ENCODE measurements at regions not wholly inside any gene's neighbourhood (a gene's known extent, or its start where the extent isn't known, plus 50 kb on each side); places are given as distances from the start of the nearest gene placed in this dataset.

- Histone ChIP-seq H3K4me1 (ENCODE audit: low read length) (no peaks in the 10 kb centered on the region), H3K4me2 (ENCODE audit: low read depth, low read length) (no peak overlapping the region), H3K36me3 (replicated peaks; ENCODE audit: insufficient read depth, low read length) (no peaks in the 10 kb centered on the region), H3F3A (ENCODE audit: insufficient read depth, low read length) (no peaks in the 10 kb centered on the region), H3K9me2 (replicated peaks; ENCODE audit: insufficient read depth, low read length) (no peaks in the 10 kb centered on the region), H3K27ac (ENCODE audit: low read length) (no peak overlapping the region), H3K4me3 (ENCODE audit: low read length) (no peak overlapping the region), H3K9me3 (replicated peaks; ENCODE audit: insufficient read depth, low read length) (no peaks in the 10 kb centered on the region), H3K79me2 (ENCODE audit: low read length) (no peaks in the 10 kb centered on the region), H2AFZ (ENCODE audit: low read length) (no peak overlapping the region), H4K20me1 (ENCODE audit: insufficient read depth, low read length) (no peaks in the 10 kb centered on the region), H3K27me3 (replicated peaks; ENCODE audit: insufficient read depth, low read length) (no peaks in the 10 kb centered on the region), H3K9ac (ENCODE audit: low read length) (no peak overlapping the region)
- DNase-seq = no peak
- no peak for TF ChIP-seq EZH2 (optimal IDR thresholded peaks at IDR 0.05; ENCODE audit: low read depth, low read length)
- no peak for TF ChIP-seq CTCF (IDR thresholded peaks at IDR 0.05; ENCODE audit: low read length)
- TF ChIP-seq EZH2phosphoT487 (IDR thresholded peaks at IDR 0.05; ENCODE audit: low read length) = no peak
Observed at GRCh38 chr5:75922480-75922879, 160.7 kb upstream of the SV2C start.

GRCh38 chr5:75921011-75921410, 162.2 kb upstream of the SV2C start:
- no peaks in the 10 kb centered on the region for H4K20me1 ChIP-seq (ENCODE audit: insufficient read depth, low read length)
- no peaks in the 10 kb centered on the region for H3F3A ChIP-seq (ENCODE audit: insufficient read depth, low read length)
- TF ChIP-seq EZH2 (optimal IDR thresholded peaks at IDR 0.05; ENCODE audit: low read depth, low read length) (no peak), CTCF (IDR thresholded peaks at IDR 0.05; ENCODE audit: low read length) (no peak), EZH2phosphoT487 (IDR thresholded peaks at IDR 0.05; ENCODE audit: low read length) (no peak)

GRCh38 chr5:75916144-75916543, 167.0 kb upstream of the SV2C start:
- H3F3A ChIP-seq (ENCODE audit: insufficient read depth, low read length) = no peaks in the 10 kb centered on the region
- no peak overlapping the region for H3K9ac ChIP-seq (ENCODE audit: low read length)
- no peak overlapping the region for H3K4me2 ChIP-seq (ENCODE audit: low read depth, low read length)
- DNase-seq = no peak
- H3K27me3 ChIP-seq (replicated peaks; ENCODE audit: insufficient read depth, low read length) = no peaks in the 10 kb centered on the region
- no peaks in the 10 kb centered on the region for H4K20me1 ChIP-seq (ENCODE audit: insufficient read depth, low read length)
- no peak overlapping the region for H3K27ac ChIP-seq (ENCODE audit: low read length)
- H3K9me3 ChIP-seq (replicated peaks; ENCODE audit: insufficient read depth, low read length) = no peaks in the 10 kb centered on the region
- no peaks in the 10 kb centered on the region for H3K9me2 ChIP-seq (replicated peaks; ENCODE audit: insufficient read depth, low read length)
- no peaks in the 10 kb centered on the region for H3K36me3 ChIP-seq (replicated peaks; ENCODE audit: insufficient read depth, low read length)
- H3K4me1 ChIP-seq (ENCODE audit: low read length) = no peaks in the 10 kb centered on the region
- H3K79me2 ChIP-seq (ENCODE audit: low read length) = no peaks in the 10 kb centered on the region
- TF ChIP-seq EZH2 (optimal IDR thresholded peaks at IDR 0.05; ENCODE audit: low read depth, low read length) (no peak), CTCF (IDR thresholded peaks at IDR 0.05; ENCODE audit: low read length) (no peak), EZH2phosphoT487 (IDR thresholded peaks at IDR 0.05; ENCODE audit: low read length) (no peak)
- no peak overlapping the region for H3K4me3 ChIP-seq (ENCODE audit: low read length)
- H2AFZ ChIP-seq (ENCODE audit: low read length) = no peak overlapping the region

More at GRCh38 chr5:75921011-75921410, 162.2 kb upstream of the SV2C start:
- DNase-seq = no peak
- no peaks in the 10 kb centered on the region for H3K79me2 ChIP-seq (ENCODE audit: low read length)
- H3K27ac ChIP-seq (ENCODE audit: low read length) = no peak overlapping the region
- H3K4me2 ChIP-seq (ENCODE audit: low read depth, low read length) = no peak overlapping the region
- no peak overlapping the region for H3K4me3 ChIP-seq (ENCODE audit: low read length)
- no peaks in the 10 kb centered on the region for H3K9me3 ChIP-seq (replicated peaks; ENCODE audit: insufficient read depth, low read length)
- H3K36me3 ChIP-seq (replicated peaks; ENCODE audit: insufficient read depth, low read length) = no peaks in the 10 kb centered on the region
- H3K9me2 ChIP-seq (replicated peaks; ENCODE audit: insufficient read depth, low read length) = no peaks in the 10 kb centered on the region
- no peaks in the 10 kb centered on the region for H3K4me1 ChIP-seq (ENCODE audit: low read length)
- H2AFZ ChIP-seq (ENCODE audit: low read length) = no peak overlapping the region
- no peaks in the 10 kb centered on the region for H3K27me3 ChIP-seq (replicated peaks; ENCODE audit: insufficient read depth, low read length)
- no peak overlapping the region for H3K9ac ChIP-seq (ENCODE audit: low read length)
